HG02759 (cell line): ENCODE measurements at regions not wholly inside any gene's neighbourhood (a gene's known extent, or its start where the extent isn't known, plus 50 kb on each side); places are given as distances from the start of the nearest gene placed in this dataset.

Source experiments
- ATAC-seq: cut with Tn5 transposase; IDR thresholded peaks from one replicate; pipeline ENCODE4 v1.9.1; 2021; ENCODE audit warnings: mild to moderate bottlenecking, moderate library complexity; ENCODE audit not compliant: unreplicated experiment

- ATAC-seq = no peak
Observed at GRCh38 chr21:29228306-29228705, 70.4 kb upstream of the BACH1 start.

- no peak for ATAC-seq
Observed at GRCh38 chr21:29230551-29231261, 68.0 kb upstream of the BACH1 start.

- no peak for ATAC-seq
Observed at GRCh38 chr21:29231756-29232529, 66.8 kb upstream of the BACH1 start.

GRCh38 chr21:29232530-29233255, 66.0 kb upstream of the BACH1 start:
- ATAC-seq = no peak

- peak; percentile 16 for ATAC-seq
Observed at GRCh38 chr21:29233256-29233546, 65.5 kb upstream of the BACH1 start.

GRCh38 chr21:29233611-29234540, 64.8 kb upstream of the BACH1 start:
- ATAC-seq = peak; percentile 68

GRCh38 chr21:29235714-29236197, 63.0 kb upstream of the BACH1 start:
- ATAC-seq = peak; percentile 58

GRCh38 chr21:29236201-29236600, 62.5 kb upstream of the BACH1 start:
- no peak for ATAC-seq

GRCh38 chr21:29237110-29238052, 61.3 kb upstream of the BACH1 start:
- ATAC-seq = no peak

GRCh38 chr21:29238053-29238966, 60.4 kb upstream of the BACH1 start:
- ATAC-seq = no peak

- ATAC-seq = no peak
Observed at GRCh38 chr21:29238967-29239290, 59.8 kb upstream of the BACH1 start.

GRCh38 chr21:29240136-29240535, 58.6 kb upstream of the BACH1 start:
- no peak for ATAC-seq

GRCh38 chr21:29242201-29242600, 56.5 kb upstream of the BACH1 start:
- no peak for ATAC-seq

- no peak for ATAC-seq
Observed at GRCh38 chr21:29243188-29243587, 55.5 kb upstream of the BACH1 start.

GRCh38 chr21:29245104-29245643, 53.5 kb upstream of the BACH1 start:
- peak; percentile 93 for ATAC-seq

- no peak for ATAC-seq
Observed at GRCh38 chr21:29245863-29246262, 52.9 kb upstream of the BACH1 start.

GRCh38 chr21:29246614-29247013, 52.1 kb upstream of the BACH1 start:
- no peak for ATAC-seq

GRCh38 chr21:29248124-29248523, 50.6 kb upstream of the BACH1 start:
- ATAC-seq = no peak
